Mesenchymal stem cell (in vitro differentiated cells and primary cell): ENCODE measurements at regions not wholly inside any gene's neighbourhood (a gene's known extent, or its start where the extent isn't known, plus 50 kb on each side); places are given as distances from the start of the nearest gene placed in this dataset.

Source experiments
- DNase-seq: peaks from one replicate; pipeline ENCODE4 v3.0.0-alpha.2; 2013
- H2AFZ ChIP-seq: one replicate; pipeline ENCODE4 v1.6.1; 2013; ENCODE audit warnings: low read depth, mild to moderate bottlenecking, control low read depth, inconsistent platforms, low read length, moderate library complexity
- H2AK5ac ChIP-seq: 2 replicates; pipeline ENCODE4 v1.6.1; 2013; ENCODE audit warnings: low read length, moderate library complexity, mild to moderate bottlenecking, inconsistent platforms; ENCODE audit not compliant: severe bottlenecking
- H2BK120ac ChIP-seq: one replicate; pipeline ENCODE4 v1.6.1; 2013; ENCODE audit warnings: low read depth, mild to moderate bottlenecking, inconsistent platforms, low read length, moderate library complexity
- H2BK12ac ChIP-seq, 2 experiments: one replicate each; pipeline ENCODE4 v1.6.1; 2013; ENCODE audit warnings: inconsistent platforms in 2 of 2, low read length in 2 of 2, mild to moderate bottlenecking in 2 of 2, moderate library complexity in 2 of 2, control low read depth in 1 of 2
- H2BK15ac ChIP-seq: one replicate; pipeline ENCODE4 v1.6.1; 2013; ENCODE audit warnings: mild to moderate bottlenecking, low read depth, inconsistent platforms; ENCODE audit not compliant: poor library complexity, severe bottlenecking
- H2BK5ac ChIP-seq: 2 replicates; pipeline ENCODE4 v1.6.1; 2013; ENCODE audit warnings: low read depth, mild to moderate bottlenecking, low read length, control low read depth, inconsistent platforms; ENCODE audit not compliant: poor library complexity, severe bottlenecking
- H3K14ac ChIP-seq, 2 experiments: one replicate each; pipeline ENCODE4 v1.6.1; 2013; ENCODE audit warnings: inconsistent platforms in 2 of 2, low read length in 2 of 2, control low read depth in 1 of 2, mild to moderate bottlenecking in 1 of 2, moderate library complexity in 1 of 2
- H3K18ac ChIP-seq, 2 experiments: one replicate each; pipeline ENCODE4 v1.6.1; 2013; ENCODE audit warnings: inconsistent platforms in 2 of 2, low read length in 2 of 2, control low read depth in 1 of 2, low read depth in 1 of 2, mild to moderate bottlenecking in 1 of 2
- H3K23ac ChIP-seq, 2 experiments: one replicate each; pipeline ENCODE4 v1.6.1; 2013; ENCODE audit warnings: inconsistent platforms in 2 of 2, low read length in 2 of 2, mild to moderate bottlenecking in 2 of 2, moderate library complexity in 2 of 2, control low read depth in 1 of 2
- H3K27ac ChIP-seq: 2 replicates; pipeline ENCODE4 v1.5.1; 2013; ENCODE audit warnings: mild to moderate bottlenecking, moderate library complexity, low read length, control low read depth, inconsistent platforms; ENCODE audit not compliant: poor library complexity, severe bottlenecking
- H3K27me3 ChIP-seq, 2 experiments: 2 replicates each; pipeline versions ENCODE4 v1.6.1 to v1.7.0; 2013; ENCODE audit warnings: low read length in 2 of 2, mild to moderate bottlenecking in 2 of 2, moderate library complexity in 2 of 2, control low read depth in 1 of 2, inconsistent platforms in 1 of 2; ENCODE audit not compliant: control insufficient read depth in 1 of 2, insufficient read depth in 1 of 2
- H3K36me3 ChIP-seq, 2 experiments: 2 replicates each; pipeline versions ENCODE4 v1.6.1 to v1.7.0; 2013; ENCODE audit warnings: low read length in 2 of 2, control low read depth in 1 of 2, inconsistent platforms in 1 of 2, low read depth in 1 of 2, mild to moderate bottlenecking in 1 of 2; ENCODE audit not compliant: insufficient read depth in 2 of 2, control insufficient read depth in 1 of 2
- H3K4ac ChIP-seq, 2 experiments: one replicate each; pipeline ENCODE4 v1.6.1; 2013; ENCODE audit warnings: inconsistent platforms in 2 of 2, low read length in 2 of 2, mild to moderate bottlenecking in 2 of 2, moderate library complexity in 2 of 2, control low read depth in 1 of 2, low read depth in 1 of 2
- H3K4me1 ChIP-seq: 2 replicates; pipeline ENCODE4 v1.6.1; 2013; ENCODE audit warnings: low read depth, low read length, control low read depth; ENCODE audit not compliant: control insufficient read depth, insufficient read depth
- H3K4me2 ChIP-seq: 2 replicates; pipeline ENCODE4 v1.6.1; 2013; ENCODE audit warnings: low read length, mild to moderate bottlenecking, inconsistent platforms; ENCODE audit not compliant: poor library complexity, severe bottlenecking
- H3K4me3 ChIP-seq, 2 experiments: 2 replicates each; pipeline versions ENCODE4 v1.5.1 to v1.7.0; 2013; ENCODE audit warnings: low read length in 2 of 2, mild to moderate bottlenecking in 2 of 2, control low read depth in 1 of 2, low read depth in 1 of 2; ENCODE audit not compliant: insufficient read depth in 1 of 2
- H3K79me1 ChIP-seq: replicated peaks from 2 replicates; pipeline ENCODE4 v1.6.1; 2013; ENCODE audit warnings: mild to moderate bottlenecking, control low read depth, low read length, inconsistent platforms; ENCODE audit not compliant: poor library complexity, severe bottlenecking
- H3K9ac ChIP-seq: 2 replicates; pipeline ENCODE4 v1.7.0; 2013; ENCODE audit warnings: mild to moderate bottlenecking, low read length, moderate library complexity
- H3K9me3 ChIP-seq: 2 replicates; pipeline ENCODE4 v1.7.0; 2013; ENCODE audit warnings: mild to moderate bottlenecking, low read length; ENCODE audit not compliant: control insufficient read depth
- H4K8ac ChIP-seq: one replicate; pipeline ENCODE4 v1.6.1; 2013; ENCODE audit warnings: inconsistent platforms, mild to moderate bottlenecking, low read length, moderate library complexity
- H4K91ac ChIP-seq: one replicate; pipeline ENCODE4 v1.6.1; 2013; ENCODE audit warnings: mild to moderate bottlenecking, low read length, inconsistent platforms
- WGBS: methylation state at CpG from one replicate; pipeline ENCODE4 v1.1.7; 2013; ENCODE audit warnings: mixed read lengths; 5-methylcytosine and 5-hydroxymethylcytosine counted together

- Histone ChIP-seq H3K14ac (no peak overlapping the region), H2BK15ac (no peak overlapping the region), H2BK5ac (no peak overlapping the region), H2BK120ac (no peak overlapping the region), H2BK12ac (no peak overlapping the region), H4K91ac (no peak overlapping the region), H3K4ac (no peak overlapping the region), H3K9ac (no peak overlapping the region), H3K4me3 (no peak overlapping the region), H3K18ac (no peak overlapping the region), H2AFZ (no peak overlapping the region), H3K23ac (no peak overlapping the region), H4K8ac (no peak overlapping the region), H3K27me3 (no peaks in the 10 kb centered on the region), H3K36me3 (no peaks in the 10 kb centered on the region), H3K4me2 (no peak overlapping the region), H3K79me1 (no peaks in the 10 kb centered on the region), H2AK5ac (no peak overlapping the region), H3K4me1 (peaks cover 5% of the 10 kb centered on the region), H3K27ac (no peak overlapping the region), H3K9me3 (no peaks in the 10 kb centered on the region)
- no peak for DNase-seq
- WGBS = 76% methylated on average over 6 of the region's 6 CpGs
Observed at GRCh38 chr13:74747186-74747955, 613.2 kb upstream of the KLF12 start.

DNA sequence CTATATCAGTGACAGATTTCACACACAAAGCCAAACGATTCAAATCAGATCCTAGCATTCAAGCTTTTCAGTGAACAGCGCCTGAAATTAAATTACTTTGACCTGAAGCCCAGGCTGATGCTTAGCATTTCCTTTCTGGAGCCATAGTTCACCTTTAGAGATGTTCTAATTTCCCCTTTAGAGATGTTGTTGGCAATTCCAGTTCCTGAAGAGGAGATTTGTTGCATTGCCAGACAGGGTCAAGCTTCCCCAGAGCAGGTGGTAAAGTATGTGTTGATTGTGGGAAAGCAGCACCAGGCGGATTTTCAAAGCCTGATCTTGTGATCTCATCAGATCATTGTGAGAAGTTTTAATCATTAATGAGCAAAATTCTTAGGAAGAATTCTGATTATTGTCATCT is 609.8 kb upstream of the KLF12 start:
- H3K18ac ChIP-seq = no peak overlapping the region
- H2BK5ac ChIP-seq = no peak overlapping the region
- no peak overlapping the region for H3K4me3 ChIP-seq
- no peak for DNase-seq
- no peak overlapping the region for H4K91ac ChIP-seq
- no peak overlapping the region for H4K8ac ChIP-seq
- no peak overlapping the region for H3K4ac ChIP-seq
- peaks cover 5% of the 10 kb centered on the region for H3K4me1 ChIP-seq
- H3K36me3 ChIP-seq = no peaks in the 10 kb centered on the region
- no peaks in the 10 kb centered on the region for H3K27me3 ChIP-seq
- no peak overlapping the region for H2BK120ac ChIP-seq
- H3K4me2 ChIP-seq = no peak overlapping the region
- no peak overlapping the region for H2BK12ac ChIP-seq
- no peak overlapping the region for H2AFZ ChIP-seq
- no peaks in the 10 kb centered on the region for H3K79me1 ChIP-seq
- no peak overlapping the region for H2BK15ac ChIP-seq
- peak overlapping the region; percentile 27 for H3K27ac ChIP-seq
- no peak overlapping the region for H3K14ac ChIP-seq
- H3K23ac ChIP-seq = no peak overlapping the region
- H2AK5ac ChIP-seq = no peak overlapping the region
- H3K9ac ChIP-seq = no peak overlapping the region
- no peaks in the 10 kb centered on the region for H3K9me3 ChIP-seq
- WGBS = 83% methylated on average over 2 of the region's 3 CpGs

DNA sequence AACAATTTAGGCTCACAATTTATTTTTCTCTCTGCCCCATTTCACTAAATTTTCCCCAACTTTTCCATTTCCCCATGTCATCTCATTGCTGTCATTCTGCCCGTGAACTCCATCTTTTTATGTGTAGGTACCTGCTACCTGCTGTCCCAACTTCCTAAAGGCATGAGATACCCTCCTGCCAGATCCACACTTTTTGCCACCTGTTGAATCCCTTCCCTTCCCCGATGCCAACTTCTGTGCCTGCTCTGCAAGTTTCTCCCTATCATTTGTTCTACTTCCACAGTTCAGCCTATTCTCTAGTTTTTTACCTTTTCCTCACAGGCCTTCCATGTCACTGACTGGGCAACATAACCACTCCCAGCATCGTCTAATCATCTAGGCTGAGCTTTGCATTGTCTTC is 607.5 kb upstream of the KLF12 start:
- Histone ChIP-seq H3K18ac (no peak overlapping the region), H3K14ac (no peak overlapping the region), H2BK12ac (no peak overlapping the region), H3K27me3 (no peaks in the 10 kb centered on the region), H4K8ac (no peak overlapping the region), H3K36me3 (no peaks in the 10 kb centered on the region), H2AK5ac (no peak overlapping the region), H2BK5ac (no peak overlapping the region), H3K27ac (no peak overlapping the region), H3K4ac (no peak overlapping the region), H2AFZ (no peak overlapping the region), H3K4me2 (no peak overlapping the region), H3K4me1 (no peaks in the 10 kb centered on the region), H3K79me1 (no peaks in the 10 kb centered on the region), H3K23ac (no peak overlapping the region), H3K9me3 (no peaks in the 10 kb centered on the region), H2BK15ac (no peak overlapping the region), H4K91ac (no peak overlapping the region), H3K4me3 (no peak overlapping the region), H3K9ac (no peak overlapping the region), H2BK120ac (no peak overlapping the region)
- WGBS = 90% methylated on average over 3 of the region's 3 CpGs
- no peak for DNase-seq

DNA sequence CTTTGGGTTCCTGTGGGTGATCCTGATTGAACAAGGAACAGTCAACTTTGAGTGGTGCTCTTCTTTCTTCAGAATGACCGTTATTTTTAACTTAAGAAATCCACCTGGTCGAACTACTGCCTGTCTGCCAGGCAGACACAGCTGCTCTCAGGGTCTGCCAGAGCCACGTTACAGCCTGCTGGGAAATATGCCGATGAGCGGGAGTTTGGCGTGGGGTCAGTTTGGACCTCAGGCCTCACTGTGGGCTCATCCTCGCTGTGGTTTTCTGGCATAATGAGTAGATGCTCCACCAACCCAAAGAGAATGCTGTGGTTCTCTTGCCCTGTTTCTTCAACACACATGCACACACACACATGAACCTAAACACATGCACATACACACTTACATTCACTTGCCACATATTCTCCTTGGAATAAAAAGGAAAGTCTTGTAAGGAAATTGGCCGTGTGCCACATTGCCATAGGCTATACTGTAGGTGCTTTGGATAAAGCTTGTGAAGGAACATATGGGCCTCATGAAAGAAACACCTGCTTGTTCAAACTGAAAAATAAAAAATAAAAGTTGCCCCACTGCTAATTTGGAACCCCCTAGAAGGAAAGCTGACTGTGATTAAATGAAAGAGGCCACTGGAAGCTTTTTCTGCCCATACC is 598.7 kb upstream of the KLF12 start:
- no peak overlapping the region for H4K91ac ChIP-seq
- DNase-seq = no peak
- H2BK12ac ChIP-seq = no peak overlapping the region
- WGBS = 90% methylated on average over 7 of the region's 8 CpGs
- H3K4me1 ChIP-seq = no peaks in the 10 kb centered on the region
- no peak overlapping the region for H3K14ac ChIP-seq
- H3K4ac ChIP-seq = no peak overlapping the region
- no peak overlapping the region for H3K27ac ChIP-seq
- H3K4me2 ChIP-seq = no peak overlapping the region
- H3K18ac ChIP-seq = no peak overlapping the region
- no peaks in the 10 kb centered on the region for H3K9me3 ChIP-seq
- no peak overlapping the region for H3K4me3 ChIP-seq
- H3K27me3 ChIP-seq = no peaks in the 10 kb centered on the region
- H4K8ac ChIP-seq = no peak overlapping the region
- no peak overlapping the region for H2BK120ac ChIP-seq
- no peaks in the 10 kb centered on the region for H3K36me3 ChIP-seq
- H3K79me1 ChIP-seq = no peaks in the 10 kb centered on the region
- H2BK5ac ChIP-seq = no peak overlapping the region
- no peak overlapping the region for H3K9ac ChIP-seq
- H2BK15ac ChIP-seq = no peak overlapping the region
- no peak overlapping the region for H2AK5ac ChIP-seq
- H3K23ac ChIP-seq = no peak overlapping the region
- no peak overlapping the region for H2AFZ ChIP-seq
